MM.1S (cell line): ENCODE measurements at regions not wholly inside any gene's neighbourhood (a gene's known extent, or its start where the extent isn't known, plus 50 kb on each side); places are given as distances from the start of the nearest gene placed in this dataset.

Source experiments
- EZH2phosphoT487 ChIP-seq: fragments of 300-600 bp; sonication (generic); IDR thresholded peaks from 2 replicates; pipeline ENCODE4 v1.6.1; 2018; ENCODE audit warnings: antibody characterized with exemption, low read length
- TF ChIP-seq, protein P1 (sequence below): fragments of 300-600 bp; sonication (generic); IDR thresholded peaks from 2 replicates; pipeline ENCODE4 v1.5.1; 2016; ENCODE audit warnings: antibody characterized with exemption, low read length, mixed read lengths

DNA sequence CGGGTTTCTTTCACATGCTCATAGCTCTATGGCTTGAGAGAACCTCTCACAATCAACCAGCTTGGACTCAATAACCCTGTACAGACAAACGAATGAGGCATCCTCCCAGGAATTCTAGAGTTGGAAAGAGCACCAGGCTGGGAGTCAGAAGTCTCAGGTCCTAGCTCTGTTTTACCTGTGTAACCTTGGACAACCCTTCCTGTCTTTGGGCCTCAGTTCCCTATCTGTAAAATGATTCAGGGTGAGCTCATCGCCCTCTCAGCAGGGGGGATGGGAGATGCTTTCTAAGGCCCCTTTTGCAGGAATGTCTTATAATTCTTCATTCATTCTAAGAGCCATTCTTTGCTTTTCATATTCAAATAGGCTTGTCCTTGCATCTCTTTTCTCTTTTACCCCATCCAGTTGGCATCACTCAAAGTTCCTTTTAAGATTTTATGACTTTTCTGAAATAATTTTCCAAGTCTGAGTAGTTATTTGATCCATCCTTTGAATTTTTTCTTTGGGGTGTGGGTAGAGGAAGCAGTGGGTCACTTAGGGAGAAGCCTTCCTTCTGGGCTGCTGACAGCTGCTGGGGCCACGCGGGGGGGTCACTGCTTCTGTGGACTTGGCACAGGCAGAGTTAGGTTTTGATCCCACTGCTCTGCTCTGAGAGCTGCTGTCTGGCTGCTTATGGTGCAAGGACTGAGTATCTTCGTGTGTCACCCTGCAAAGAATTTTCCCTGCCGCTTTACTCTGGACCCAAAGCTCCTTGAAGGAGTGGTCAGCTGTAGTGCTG lies 102.7 kb downstream of the UTP18 start:
- TF ChIP-seq, protein P1, sequence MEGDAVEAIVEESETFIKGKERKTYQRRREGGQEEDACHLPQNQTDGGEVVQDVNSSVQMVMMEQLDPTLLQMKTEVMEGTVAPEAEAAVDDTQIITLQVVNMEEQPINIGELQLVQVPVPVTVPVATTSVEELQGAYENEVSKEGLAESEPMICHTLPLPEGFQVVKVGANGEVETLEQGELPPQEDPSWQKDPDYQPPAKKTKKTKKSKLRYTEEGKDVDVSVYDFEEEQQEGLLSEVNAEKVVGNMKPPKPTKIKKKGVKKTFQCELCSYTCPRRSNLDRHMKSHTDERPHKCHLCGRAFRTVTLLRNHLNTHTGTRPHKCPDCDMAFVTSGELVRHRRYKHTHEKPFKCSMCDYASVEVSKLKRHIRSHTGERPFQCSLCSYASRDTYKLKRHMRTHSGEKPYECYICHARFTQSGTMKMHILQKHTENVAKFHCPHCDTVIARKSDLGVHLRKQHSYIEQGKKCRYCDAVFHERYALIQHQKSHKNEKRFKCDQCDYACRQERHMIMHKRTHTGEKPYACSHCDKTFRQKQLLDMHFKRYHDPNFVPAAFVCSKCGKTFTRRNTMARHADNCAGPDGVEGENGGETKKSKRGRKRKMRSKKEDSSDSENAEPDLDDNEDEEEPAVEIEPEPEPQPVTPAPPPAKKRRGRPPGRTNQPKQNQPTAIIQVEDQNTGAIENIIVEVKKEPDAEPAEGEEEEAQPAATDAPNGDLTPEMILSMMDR, result no peak
- TF ChIP-seq EZH2phosphoT487, result no peak
